ENCODE measurements at regions not wholly inside any gene's neighbourhood (a gene's known extent, or its start where the extent isn't known, plus 50 kb on each side); places are given as distances from the start of the nearest gene placed in this dataset.

DNA sequence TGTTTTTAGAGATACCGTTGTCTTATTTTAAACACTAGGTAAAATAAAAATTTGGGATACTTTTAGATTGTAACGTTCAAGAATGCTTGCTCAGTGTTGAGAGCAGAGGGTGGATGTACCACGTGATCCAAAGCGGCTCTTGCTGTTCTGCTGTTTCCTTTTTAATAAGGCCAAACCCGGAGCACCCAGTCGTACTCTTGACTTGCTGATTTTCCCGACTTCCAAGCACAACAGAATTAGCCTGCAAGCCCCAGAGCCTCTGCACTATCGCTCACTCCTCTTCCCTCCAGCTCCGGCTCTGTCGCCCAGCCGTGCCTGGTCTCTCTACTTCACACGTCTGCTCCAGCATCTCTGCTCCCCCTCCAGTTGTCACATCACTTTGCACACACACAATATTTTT, 77.3 kb downstream of the EMP1 start:
- DNase-seq = no peak

DNA sequence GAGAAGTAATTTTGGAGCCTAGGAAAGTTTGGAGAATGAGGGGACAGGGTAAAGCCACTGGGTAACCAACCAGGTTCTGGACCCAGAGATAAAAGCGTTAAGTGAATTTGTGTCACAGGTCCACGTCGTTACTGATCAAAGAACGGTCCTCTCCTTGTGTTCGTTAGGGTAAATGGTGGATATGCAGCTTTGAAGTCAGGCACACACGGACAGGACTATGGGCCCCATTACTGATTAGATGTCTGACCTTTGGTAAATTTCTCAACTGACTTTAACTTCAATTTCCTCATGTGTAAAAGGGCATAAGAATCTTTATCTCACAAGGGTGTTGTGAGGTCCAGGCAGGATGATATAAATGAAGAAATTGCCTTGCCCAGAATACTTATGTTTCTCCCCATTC, 76.6 kb downstream of the EMP1 start:
- DNase-seq = no peak

DNA sequence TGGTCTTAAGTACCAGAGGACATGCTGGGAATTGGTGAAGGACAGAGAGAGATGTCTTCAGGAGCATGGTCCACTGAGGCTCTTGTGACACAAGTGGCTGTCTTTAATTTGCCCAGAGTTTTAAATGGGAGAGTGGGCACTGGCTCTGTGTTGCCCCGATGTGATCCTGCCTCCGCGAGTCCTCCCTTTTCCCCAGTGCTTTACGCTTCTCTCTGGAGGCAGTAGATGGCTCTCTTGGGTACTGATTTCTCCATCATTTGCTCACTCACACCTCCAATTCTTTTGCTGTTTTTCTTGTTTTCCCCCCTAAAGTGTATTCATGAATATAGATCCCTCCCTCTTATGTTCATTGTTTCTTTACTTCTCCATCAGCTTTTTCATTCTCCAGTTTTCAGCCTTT, 74.3 kb downstream of the EMP1 start:
- no peak for DNase-seq

Measured in left hindlimb (tissue), 1 donor.